ENCODE measurements at regions not wholly inside any gene's neighbourhood (a gene's known extent, or its start where the extent isn't known, plus 50 kb on each side); places are given as distances from the start of the nearest gene placed in this dataset.

DNA sequence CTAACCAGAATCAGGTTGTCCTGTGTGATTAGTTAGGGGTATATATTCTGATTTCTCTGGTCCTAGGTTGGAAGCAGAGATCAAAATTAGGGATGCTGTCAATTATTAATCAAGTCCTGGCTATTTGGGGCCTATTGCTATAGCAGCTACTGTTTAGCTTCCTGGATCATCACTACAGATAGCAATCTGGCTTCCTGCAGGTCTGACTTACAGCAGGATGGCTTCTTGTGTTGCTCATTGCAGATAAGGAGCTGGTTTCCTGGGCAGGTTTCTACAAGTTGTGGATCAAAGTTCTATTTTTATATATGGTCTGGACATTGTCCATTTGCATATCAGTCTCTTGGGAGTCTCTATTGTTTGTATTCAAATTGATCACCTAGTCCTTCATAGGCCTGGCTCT, 57.7 kb upstream of the C4orf54 start:
- no peak for DNase-seq (ENCODE audit: low spot score)
- no peak for TF ChIP-seq RAD21 (IDR thresholded peaks at IDR 0.05)
- TF ChIP-seq REST (IDR thresholded peaks at IDR 0.05): no peak
- TF ChIP-seq HNF4A (conservative IDR thresholded peaks at IDR 0.05): no peak
- TF ChIP-seq SP1 (IDR thresholded peaks at IDR 0.05): no peak
- no peak for TF ChIP-seq EGR1 (IDR thresholded peaks at IDR 0.05; ENCODE audit: low read depth in 2 of 2)
- no peak for TF ChIP-seq NR2F2 (IDR thresholded peaks at IDR 0.05)
- TF ChIP-seq FOXA2 (IDR thresholded peaks at IDR 0.05): no peak
- TF ChIP-seq, protein P1, sequence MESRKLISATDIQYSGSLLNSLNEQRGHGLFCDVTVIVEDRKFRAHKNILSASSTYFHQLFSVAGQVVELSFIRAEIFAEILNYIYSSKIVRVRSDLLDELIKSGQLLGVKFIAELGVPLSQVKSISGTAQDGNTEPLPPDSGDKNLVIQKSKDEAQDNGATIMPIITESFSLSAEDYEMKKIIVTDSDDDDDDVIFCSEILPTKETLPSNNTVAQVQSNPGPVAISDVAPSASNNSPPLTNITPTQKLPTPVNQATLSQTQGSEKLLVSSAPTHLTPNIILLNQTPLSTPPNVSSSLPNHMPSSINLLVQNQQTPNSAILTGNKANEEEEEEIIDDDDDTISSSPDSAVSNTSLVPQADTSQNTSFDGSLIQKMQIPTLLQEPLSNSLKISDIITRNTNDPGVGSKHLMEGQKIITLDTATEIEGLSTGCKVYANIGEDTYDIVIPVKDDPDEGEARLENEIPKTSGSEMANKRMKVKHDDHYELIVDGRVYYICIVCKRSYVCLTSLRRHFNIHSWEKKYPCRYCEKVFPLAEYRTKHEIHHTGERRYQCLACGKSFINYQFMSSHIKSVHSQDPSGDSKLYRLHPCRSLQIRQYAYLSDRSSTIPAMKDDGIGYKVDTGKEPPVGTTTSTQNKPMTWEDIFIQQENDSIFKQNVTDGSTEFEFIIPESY (IDR thresholded peaks at IDR 0.05): no peak

DNA sequence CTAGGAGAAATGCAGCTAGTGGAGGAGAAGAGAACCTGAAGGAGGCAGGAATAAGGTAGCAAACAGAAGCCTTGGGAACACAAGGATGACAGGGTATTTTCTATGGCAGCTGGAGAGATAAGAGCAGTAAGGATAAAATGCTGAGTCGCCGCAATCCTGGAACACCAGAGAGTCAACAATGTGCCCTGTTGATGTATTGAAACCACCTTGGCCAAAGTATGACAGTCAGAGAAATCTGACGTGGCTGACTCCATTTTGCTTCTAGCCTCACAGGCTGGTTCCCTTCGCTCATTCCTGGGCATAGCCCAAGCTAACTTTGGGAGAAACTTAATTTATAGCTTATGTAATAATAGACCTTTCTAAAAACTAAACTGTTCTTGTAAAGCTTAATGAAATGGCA, 56.6 kb upstream of the C4orf54 start:
- Histone ChIP-seq H3K4me1 (ENCODE audit: control insufficient read depth in 4 of 4, insufficient read depth in 4 of 4, low read length in 3 of 4) (no peaks in the 10 kb centered on the region), H3K4me3 (ENCODE audit: low read depth in 1 of 3, low read length in 3 of 3) (no peak overlapping the region), H3K27ac (ENCODE audit: low read depth in 1 of 2, low read length in 2 of 2) (no peak overlapping the region), H3K27me3 (ENCODE audit: control insufficient read depth in 4 of 4, insufficient read depth in 4 of 4, low read length in 3 of 4) (no peaks in the 10 kb centered on the region), H3K9me3 (ENCODE audit: control insufficient read depth in 4 of 4, low read length in 3 of 4) (no peaks in the 10 kb centered on the region), H3K9ac (ENCODE audit: low read depth in 1 of 2, low read length in 2 of 2) (no peak overlapping the region), H3K36me3 (ENCODE audit: control insufficient read depth in 4 of 4, insufficient read depth in 3 of 4, low read depth in 1 of 4, low read length in 3 of 4) (no peaks in the 10 kb centered on the region)
- DNase-seq (ENCODE audit: low spot score): no peak
- TF ChIP-seq EGR1 (IDR thresholded peaks at IDR 0.05; ENCODE audit: low read depth in 2 of 2): no peak
- TF ChIP-seq FOXA1 (IDR thresholded peaks at IDR 0.05): no peak
- 95% methylated on average over 4 of the region's 4 CpGs for WGBS

More for the DNA sequence above, 57.7 kb upstream of the C4orf54 start:
- H3K4me3 ChIP-seq (ENCODE audit: low read depth in 1 of 3, low read length in 3 of 3): no peak overlapping the region
- H3K9ac ChIP-seq (ENCODE audit: low read depth in 1 of 2, low read length in 2 of 2): no peak overlapping the region
- no peaks in the 10 kb centered on the region for H3K4me1 ChIP-seq (ENCODE audit: control insufficient read depth in 4 of 4, insufficient read depth in 4 of 4, low read length in 3 of 4)
- H3K27ac ChIP-seq (ENCODE audit: low read depth in 1 of 2, low read length in 2 of 2): no peak overlapping the region
- no peaks in the 10 kb centered on the region for H3K9me3 ChIP-seq (ENCODE audit: control insufficient read depth in 4 of 4, low read length in 3 of 4)
- H3K27me3 ChIP-seq (ENCODE audit: control insufficient read depth in 4 of 4, insufficient read depth in 4 of 4, low read length in 3 of 4): no peaks in the 10 kb centered on the region
- H3K36me3 ChIP-seq (ENCODE audit: control insufficient read depth in 4 of 4, insufficient read depth in 3 of 4, low read depth in 1 of 4, low read length in 3 of 4): no peaks in the 10 kb centered on the region

DNA sequence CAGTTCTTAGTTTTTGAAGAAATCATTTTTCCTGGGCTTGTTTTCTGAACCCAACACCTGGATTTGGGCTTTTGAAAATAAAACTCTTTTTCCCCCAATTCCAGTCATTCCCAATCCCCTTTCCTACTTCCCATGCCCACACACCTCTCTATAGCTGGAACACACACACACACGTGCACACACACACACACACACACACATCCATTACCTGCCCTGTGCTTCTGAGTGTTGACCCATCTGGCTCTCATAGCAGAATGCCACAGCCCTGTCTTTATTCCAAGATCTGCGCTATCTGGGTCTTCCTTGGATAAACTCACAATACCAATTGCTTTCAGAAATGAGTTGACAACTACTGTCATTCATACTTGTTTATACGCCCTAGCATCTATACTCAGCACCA, 54.9 kb upstream of the C4orf54 start:
- H3K9me3 ChIP-seq (ENCODE audit: control insufficient read depth in 4 of 4, low read length in 3 of 4): no peaks in the 10 kb centered on the region
- H3K4me1 ChIP-seq (ENCODE audit: control insufficient read depth in 4 of 4, insufficient read depth in 4 of 4, low read length in 3 of 4): no peaks in the 10 kb centered on the region
- H3K9ac ChIP-seq (ENCODE audit: low read depth in 1 of 2, low read length in 2 of 2): no peak overlapping the region
- no peak overlapping the region for H3K4me3 ChIP-seq (ENCODE audit: low read depth in 1 of 3, low read length in 3 of 3)
- DNase-seq (ENCODE audit: low spot score): no peak
- TF ChIP-seq YY1 (IDR thresholded peaks at IDR 0.05): no peak
- TF ChIP-seq SP1 (IDR thresholded peaks at IDR 0.05): no peak
- no peak for TF ChIP-seq FOXA2 (IDR thresholded peaks at IDR 0.05)
- TF ChIP-seq GABPA (IDR thresholded peaks at IDR 0.05 in 1 of 2, conservative IDR thresholded peaks at IDR 0.05 in 1 of 2): no peak
- no peak for TF ChIP-seq HNF4A (conservative IDR thresholded peaks at IDR 0.05)
- no peak for TF ChIP-seq ATF3 (IDR thresholded peaks at IDR 0.05)
- TF ChIP-seq HNF4G (IDR thresholded peaks at IDR 0.05): no peak
- TF ChIP-seq NR2F2 (IDR thresholded peaks at IDR 0.05): no peak
- TF ChIP-seq JUND (IDR thresholded peaks at IDR 0.05): no peak
- TF ChIP-seq, protein P2, sequence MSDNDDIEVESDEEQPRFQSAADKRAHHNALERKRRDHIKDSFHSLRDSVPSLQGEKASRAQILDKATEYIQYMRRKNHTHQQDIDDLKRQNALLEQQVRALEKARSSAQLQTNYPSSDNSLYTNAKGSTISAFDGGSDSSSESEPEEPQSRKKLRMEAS (IDR thresholded peaks at IDR 0.05): no peak
- no peak for TF ChIP-seq FOXA1 (IDR thresholded peaks at IDR 0.05)
- TF ChIP-seq, protein P1 (IDR thresholded peaks at IDR 0.05): no peak
- TF ChIP-seq EGR1 (IDR thresholded peaks at IDR 0.05; ENCODE audit: low read depth in 2 of 2): no peak
- TF ChIP-seq TAF1 (conservative IDR thresholded peaks at IDR 0.05): no peak
- H3K36me3 ChIP-seq (ENCODE audit: control insufficient read depth in 4 of 4, insufficient read depth in 3 of 4, low read depth in 1 of 4, low read length in 3 of 4): no peaks in the 10 kb centered on the region
- H3K27ac ChIP-seq (ENCODE audit: low read depth in 1 of 2, low read length in 2 of 2): no peak overlapping the region
- 89% methylated on average over 3 of the region's 3 CpGs for WGBS
- H3K27me3 ChIP-seq (ENCODE audit: control insufficient read depth in 4 of 4, insufficient read depth in 4 of 4, low read length in 3 of 4): no peaks in the 10 kb centered on the region
